ENCODE measurements at regions not wholly inside any gene's neighbourhood (a gene's known extent, or its start where the extent isn't known, plus 50 kb on each side); places are given as distances from the start of the nearest gene placed in this dataset.
"Not testable (repeated sequence)": the region's sequence is repeated elsewhere in the genome, so short reads cannot be mapped to it uniquely, and the experiment has no call there.

DNA sequence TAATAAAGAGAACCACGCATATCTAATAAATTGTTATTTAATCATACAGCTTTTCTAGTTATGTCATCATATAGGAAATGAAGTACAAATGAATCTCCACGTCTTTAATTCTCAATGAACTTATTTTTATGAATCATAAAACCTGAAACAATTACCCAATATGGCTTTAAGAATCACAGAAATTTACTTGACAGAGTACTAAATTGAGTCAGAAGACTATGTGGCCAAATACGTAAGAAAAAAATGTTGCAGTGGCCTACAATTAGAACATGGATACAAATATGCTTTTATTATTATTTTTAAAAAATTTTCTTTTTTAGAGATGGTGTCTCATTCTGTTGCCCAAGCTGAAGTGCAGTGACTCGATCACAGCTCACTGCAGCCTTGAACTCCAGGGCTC lies 584.7 kb upstream of the SLC35B3 start:
- DNase-seq (ENCODE audit: low read depth), result no peak

DNA sequence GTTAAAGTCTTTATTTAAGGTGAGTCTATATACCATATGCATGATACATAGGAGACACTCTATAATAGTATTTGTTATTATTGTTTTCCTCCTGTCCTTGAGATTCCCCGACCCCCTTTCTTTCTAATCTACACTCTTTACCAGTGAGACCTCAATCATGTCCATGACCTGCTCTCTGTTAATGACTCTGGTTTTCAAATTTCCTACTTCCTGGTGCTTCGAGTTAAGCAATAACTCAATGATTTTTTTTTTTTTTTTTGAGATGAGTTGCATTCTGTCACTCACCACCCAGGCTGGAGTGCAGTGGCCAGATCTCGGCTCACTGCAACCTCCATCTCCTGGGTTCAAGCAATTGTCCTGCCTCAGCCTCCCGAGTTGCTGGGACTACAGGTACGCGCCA lies 574.6 kb upstream of the SLC35B3 start:
- no peak for DNase-seq (ENCODE audit: low read depth)

DNA sequence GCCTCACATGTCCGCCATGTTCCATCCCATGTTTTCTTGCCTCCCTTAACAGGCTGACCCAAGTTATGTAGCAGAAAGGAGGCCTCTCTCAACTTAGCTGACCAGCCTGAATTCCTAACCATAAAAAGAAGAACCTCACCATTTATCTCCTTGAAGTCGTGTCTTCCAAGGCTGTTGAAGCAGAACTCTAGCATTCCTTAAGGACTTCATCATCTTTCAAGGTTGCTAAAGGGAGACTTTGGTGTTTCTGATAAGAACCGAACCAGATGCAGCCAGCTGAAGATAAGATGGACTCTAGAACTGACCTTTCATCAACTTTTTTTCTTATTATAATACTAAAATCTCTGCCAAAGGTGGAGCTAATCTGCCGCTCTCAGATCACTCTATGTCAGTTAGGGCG lies 571.7 kb upstream of the SLC35B3 start:
- DNase-seq (ENCODE audit: low read depth), result no peak

DNA sequence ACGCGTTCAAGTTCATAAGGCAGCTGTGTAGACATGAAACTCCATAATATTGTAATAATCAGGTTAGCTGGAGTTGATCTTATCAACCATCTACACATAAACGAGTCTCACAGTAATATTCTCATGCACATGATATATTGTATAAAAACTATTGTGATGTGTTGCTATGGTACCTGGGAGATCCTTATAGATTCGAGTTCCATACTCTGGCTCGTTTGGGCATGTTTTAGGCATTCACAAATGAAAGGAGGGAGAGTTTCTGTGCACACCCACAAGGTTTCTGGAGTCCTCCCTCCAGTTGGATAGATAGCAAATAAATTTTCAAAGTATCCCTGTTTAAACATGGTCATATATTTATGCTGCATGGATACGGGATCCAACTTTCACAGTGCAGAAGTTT lies 567.5 kb upstream of the SLC35B3 start:
- DNase-seq (ENCODE audit: low read depth), result no peak

DNA sequence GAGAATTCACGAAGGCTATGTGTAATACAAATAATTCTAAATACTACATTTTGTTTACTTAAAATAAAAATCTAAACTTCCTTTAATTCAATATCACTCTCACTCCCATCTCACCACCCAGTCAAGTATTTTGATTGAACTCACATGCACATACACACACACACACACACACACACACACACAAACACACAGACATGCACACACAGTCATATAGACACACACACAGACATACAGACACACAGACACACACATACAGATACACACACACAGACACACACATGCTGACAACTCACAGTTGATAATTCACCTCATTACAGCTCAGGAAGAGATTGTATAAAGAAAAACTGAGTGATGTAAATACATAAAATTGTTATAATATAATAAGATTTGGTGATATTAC lies 559.8 kb upstream of the SLC35B3 start:
- DNase-seq (ENCODE audit: low read depth), result no peak

DNA sequence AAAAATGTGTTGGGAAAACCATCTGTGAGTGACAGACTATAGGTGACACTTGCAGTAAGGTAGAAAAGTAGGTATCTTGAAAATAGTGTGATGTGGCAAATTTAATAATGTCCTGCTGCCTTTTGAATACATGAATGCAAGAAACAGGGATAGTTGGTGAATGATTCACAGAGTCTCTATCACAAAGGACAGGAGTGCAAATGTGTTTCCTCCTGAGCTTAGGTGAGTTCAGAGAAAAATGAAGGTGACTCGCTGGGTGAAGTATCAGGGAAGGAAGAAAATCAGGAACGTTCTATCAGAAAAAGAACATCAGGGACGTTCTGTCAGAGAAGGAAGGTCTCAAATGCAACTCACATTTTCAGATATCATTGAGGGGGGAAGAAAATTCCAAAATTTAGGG lies 557.8 kb upstream of the SLC35B3 start:
- no peak for DNase-seq (ENCODE audit: low read depth)

DNA sequence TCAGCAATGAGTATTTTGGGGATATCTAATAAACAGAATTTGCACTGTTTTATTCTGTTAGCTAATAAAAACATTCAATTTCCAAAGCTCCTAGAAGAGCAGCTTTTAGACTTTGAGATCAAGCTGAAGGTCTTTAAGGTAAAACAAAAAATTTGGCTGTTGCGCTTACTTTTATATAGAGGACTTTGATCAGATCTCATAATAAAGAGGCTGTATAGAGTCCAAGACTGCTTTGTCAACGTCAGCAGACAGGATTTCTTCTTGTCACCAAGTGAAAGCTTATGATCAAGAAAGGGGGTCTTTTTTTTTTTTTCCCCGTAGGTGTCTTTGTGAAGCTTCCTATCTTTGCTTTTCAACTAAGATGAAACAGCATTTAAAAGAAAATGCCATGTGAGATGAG lies 556.5 kb upstream of the SLC35B3 start:
- DNase-seq (ENCODE audit: low read depth), result no peak

DNA sequence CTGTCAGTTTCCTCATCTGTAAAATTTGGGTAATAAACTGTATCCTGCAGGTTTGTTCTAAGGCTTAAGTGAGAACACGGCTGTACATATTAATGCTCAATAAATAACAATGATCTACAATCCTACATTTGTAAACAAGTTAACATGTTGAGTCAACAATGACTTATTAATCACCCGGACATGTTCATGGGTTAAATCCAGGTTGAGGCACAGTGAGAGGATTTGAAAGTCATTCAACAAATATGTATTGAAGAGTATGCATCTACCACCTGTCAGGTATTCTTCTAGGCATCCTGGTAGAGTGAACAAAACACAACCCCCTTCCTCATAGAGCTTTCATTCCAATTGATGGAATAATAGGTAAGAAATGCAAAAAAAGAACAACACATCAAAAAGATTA lies 554.7 kb upstream of the SLC35B3 start:
- no peak for DNase-seq (ENCODE audit: low read depth)

DNA sequence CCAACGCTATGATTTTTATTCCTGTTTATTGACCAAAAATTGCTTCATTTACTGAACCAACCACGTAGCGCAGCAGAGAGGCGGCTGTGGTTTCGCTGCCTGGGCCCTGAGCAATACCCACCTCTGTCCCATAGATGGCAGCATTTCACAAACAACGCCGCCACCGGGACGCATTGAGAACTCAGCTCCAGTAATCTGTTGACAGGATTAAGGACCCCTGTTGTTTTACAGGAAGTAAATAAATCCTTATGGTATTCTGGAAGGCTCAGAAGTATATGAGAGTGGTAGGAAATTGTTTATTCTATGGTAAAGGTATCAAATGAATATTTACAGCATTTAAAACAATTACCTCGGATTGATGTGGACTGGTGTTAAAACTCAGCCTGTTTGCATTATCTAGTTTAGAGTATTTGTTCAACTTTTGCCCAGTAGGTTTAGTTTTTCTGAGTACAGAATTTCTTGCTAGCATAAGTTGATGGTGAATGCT lies 547.9 kb upstream of the SLC35B3 start:
- DNase-seq (ENCODE audit: low read depth), result peak; percentile 44

DNA sequence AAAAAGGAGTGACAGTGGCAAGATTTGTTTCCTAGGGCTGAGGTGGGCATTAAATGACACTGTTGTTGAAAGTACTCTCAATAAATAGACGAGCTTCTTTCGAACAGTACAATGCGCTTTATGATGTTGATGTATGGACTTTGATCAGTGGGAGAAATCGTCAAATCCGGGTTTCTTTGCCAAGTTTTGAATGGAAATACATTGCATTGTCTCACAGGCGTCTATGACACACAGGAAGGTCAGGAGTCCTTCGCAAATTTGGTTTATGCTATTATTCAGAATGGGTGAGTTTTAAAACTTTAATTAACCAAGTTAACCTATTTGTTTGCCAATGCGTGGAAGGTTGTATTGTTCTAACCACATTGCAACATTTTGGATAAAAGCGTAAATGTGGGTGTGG lies 547.3 kb upstream of the SLC35B3 start:
- no peak for DNase-seq (ENCODE audit: low read depth)

DNA sequence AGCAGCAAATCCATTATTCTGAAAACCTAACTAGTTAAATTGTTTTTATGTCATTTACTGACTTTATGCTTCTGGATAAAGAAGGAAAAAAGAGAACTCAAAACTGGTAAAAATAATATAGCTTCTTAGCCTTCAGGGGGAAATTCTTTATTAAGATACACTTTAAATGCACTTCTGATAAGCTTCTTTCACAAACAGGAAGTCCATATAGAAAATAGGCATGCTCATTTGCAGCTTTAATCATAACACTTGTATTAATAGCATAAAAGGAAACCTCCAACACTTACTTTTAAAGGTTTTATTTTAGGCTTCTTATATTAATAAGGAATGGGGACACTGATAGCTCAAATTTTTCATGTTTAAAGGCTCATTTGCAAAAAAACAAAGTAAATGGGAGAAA lies 538.0 kb upstream of the SLC35B3 start:
- no peak for DNase-seq (ENCODE audit: low read depth)

DNA sequence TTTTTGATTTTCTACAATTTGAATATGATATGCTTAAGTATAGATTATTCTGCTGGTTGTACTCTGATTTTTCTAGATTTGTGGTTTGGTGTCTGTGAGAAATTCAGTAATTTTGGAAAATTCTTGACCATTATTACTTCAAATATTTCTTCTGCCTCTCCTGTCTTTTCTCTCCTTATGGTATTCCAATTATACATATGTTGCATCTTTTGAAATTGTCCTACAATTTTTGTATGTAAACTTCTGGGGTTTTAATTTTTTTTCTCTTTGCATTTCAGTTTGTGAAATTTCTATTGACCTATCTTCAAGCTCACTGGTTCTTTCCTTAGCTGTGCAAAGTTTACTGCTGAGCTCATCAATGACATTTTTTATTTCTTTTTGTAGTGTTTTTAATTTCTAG lies 534.4 kb upstream of the SLC35B3 start:
- no peak for DNase-seq (ENCODE audit: low read depth)

DNA sequence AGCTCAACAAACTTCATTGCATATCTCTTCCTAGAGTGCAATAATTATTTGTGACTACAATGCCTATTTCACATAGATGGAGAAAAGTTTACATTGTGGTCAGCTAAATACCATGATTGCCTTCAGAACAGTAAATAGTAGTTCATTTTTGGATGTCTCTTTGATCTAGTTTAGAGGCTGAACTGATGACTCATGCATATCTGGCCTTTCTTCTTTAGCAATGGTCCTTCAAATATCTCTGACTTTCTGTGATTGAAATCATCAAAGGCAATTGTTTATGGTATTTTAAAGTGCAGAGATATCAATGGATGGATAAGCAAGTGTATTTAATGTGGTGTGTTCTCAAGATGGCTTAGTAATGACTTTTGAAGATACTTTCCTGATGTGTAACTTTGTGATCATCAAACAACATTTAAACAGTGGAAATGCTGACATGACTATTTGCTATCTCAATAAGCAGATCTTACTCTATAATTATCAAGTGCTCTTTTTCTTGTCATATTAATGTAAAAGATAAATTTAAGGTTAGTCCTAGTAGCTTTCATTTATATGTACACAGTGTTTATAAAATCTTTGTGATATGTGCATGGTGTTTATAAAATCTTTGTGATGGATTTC lies 523.7 kb upstream of the SLC35B3 start:
- DNase-seq (ENCODE audit: low read depth), result no peak

DNA sequence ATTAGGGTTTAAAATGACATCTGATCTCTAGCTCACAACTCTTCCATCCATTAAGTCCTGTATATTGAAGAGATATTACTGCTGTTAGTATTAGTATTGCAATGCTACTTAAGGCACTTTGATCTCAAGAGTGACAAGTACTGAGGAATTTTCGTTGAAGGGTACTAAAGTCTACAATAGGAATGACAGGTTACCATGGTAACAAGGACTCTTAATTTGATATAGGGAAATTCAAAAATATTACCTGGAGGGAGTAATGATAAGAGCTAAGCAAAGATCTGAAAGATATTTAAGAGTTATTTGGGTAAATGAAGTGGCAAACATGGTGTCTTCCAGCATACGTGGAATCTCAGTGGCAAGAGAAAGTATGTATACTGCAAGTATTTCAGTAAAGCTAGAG lies 518.0 kb upstream of the SLC35B3 start:
- no peak for DNase-seq (ENCODE audit: low read depth)

DNA sequence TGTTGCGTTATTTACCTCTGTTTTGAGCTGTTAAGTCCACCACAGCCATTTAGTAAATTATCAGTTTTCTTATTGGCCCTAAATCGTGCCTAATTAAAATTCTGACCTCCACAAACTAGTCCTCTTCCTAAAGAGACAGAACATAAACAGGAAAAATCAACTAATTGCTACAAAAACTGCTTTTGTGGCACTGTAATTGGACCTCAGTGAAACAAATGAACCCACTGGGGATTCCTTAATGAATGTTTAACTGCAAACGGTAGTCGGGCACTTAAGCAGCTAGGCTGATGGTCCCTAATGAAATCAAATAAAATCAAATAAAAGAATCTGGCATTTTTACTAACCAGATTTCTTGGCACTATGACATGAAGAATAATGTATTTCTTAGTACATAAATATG lies 513.4 kb upstream of the SLC35B3 start:
- no peak for DNase-seq (ENCODE audit: low read depth)

DNA sequence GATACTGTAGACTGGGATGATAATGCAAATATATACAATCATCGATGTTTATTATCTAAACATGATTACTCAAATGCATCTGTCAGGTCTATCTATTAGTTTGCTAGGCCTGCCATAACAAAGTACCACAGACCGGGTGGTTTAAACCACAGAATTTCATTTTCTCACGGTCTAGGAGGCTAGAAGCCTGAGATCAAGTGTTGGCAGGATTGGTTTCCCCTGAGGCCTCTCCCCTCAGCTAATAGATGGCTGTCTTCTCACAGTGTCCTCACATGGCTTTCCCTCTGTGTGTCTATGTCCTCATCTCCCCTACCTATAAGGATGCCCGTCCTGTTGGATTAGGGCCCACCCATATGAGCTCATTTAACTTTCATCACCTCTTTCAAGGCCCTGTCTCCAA lies 512.6 kb upstream of the SLC35B3 start:
- no peak for DNase-seq (ENCODE audit: low read depth)

DNA sequence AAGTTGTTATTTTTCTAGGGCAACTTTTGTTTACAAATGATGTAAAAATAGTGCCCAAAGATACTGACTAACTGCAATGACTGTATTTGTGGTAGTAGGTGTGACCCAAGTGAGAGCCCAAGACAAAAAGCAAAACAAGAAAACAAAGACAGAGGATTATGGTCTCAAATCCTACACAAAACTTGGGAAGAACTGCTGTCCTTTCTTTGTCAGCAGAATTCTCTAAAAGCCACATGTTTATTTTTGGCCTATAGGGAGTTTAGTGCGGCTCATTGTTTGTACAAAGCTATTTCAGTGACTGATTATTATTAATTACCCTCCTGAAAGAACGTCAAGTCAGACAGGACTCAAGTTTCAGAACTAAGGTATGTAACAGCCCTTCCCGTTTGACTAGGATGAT lies 509.2 kb upstream of the SLC35B3 start:
- DNase-seq (ENCODE audit: low read depth), result no peak

DNA sequence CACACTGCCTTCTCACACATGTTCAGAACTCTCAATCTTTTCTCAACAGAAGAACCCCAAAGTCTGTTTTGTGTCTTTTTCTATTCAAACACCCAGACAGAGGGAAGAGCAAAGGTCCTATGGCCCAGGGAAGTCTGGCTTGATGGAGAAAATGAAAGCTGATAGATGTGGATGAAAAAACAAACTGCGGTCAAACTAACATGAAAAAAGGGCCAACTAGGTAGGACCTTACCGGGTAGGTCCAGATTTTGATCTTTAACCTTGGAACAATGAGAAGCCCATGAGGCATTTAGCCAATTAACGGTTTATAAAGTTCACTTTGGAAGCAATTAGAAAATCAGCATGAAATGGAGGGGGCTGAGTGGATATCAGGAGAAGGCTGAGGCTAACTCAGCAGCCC lies 507.7 kb upstream of the SLC35B3 start:
- DNase-seq (ENCODE audit: low read depth), result no peak

DNA sequence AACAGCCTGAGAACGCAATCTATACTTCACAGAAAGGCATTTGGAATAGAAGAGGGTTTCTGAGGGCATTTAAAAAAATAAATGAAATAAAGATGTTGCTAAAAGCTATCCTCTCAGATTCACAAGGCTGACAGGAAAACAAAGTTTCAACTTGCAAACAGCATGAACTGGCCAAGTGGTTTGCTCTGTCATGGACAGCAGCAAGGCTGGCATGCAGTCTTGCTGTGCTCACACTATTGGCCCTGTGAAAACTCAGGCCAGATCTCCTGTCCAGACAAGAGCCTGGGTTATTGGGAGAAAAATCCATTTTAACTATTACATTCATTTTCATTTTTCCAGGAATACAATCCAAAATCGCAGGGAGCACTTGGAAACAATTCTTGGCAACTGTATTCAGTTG lies 506.2 kb upstream of the SLC35B3 start:
- DNase-seq (ENCODE audit: low read depth), result no peak

DNA sequence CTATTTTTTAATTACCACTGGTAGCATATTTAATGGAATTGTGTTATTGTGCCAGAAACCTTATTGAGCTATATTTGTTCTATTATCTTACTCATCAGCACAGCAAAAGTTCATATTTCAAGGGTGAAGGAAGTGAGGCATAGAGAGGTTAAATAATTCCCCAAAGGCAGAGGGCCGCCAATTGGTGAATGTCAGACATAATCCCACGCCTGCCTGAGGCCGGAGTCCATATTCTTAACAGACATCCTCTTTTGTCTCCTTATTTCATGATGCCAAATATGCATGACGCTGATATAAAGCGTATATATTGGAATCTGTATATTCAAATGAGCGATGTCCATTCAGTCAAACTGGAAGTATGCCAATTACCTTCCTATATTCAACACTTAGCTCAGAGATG lies 505.0 kb upstream of the SLC35B3 start:
- DNase-seq (ENCODE audit: low read depth), result no peak

DNA sequence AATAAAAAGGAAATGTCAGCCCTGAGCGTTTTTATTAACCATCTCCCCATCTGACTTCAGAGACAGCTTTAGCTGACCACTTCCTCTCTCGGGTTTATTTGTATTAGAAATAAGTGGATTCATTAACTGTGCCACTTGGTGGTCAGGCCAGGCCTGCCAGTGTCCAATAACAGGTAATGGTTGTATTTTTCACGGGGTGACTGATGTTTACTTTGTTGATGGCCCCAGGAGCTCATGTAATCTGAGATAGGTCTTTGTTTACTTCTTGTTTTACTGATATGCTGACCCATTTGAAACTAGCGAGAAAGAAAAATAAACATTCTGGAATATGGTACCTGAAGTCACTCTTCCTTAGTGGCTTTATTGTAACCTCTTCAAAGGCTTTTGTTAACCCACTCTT lies 504.3 kb upstream of the SLC35B3 start:
- DNase-seq (ENCODE audit: low read depth), result no peak

DNA sequence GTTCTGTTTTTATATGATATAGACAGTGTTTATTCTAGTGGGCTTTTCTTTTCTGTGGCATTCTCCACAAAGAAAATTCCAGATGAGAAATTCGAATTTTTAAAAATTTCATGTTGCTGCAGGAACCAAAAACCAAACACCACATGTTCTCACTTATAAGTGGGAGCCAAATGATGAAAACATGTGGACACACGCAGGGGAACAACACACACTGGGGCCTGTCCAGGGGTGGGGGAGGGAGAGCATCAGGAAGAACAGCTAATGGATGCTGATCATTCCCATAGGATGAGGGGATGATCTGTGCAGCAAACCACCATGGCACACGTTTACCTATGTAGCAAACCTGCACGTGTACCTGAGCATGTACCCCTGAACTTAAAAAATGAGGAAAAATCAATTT lies 499.0 kb upstream of the SLC35B3 start:
- no peak for DNase-seq (ENCODE audit: low read depth)

DNA sequence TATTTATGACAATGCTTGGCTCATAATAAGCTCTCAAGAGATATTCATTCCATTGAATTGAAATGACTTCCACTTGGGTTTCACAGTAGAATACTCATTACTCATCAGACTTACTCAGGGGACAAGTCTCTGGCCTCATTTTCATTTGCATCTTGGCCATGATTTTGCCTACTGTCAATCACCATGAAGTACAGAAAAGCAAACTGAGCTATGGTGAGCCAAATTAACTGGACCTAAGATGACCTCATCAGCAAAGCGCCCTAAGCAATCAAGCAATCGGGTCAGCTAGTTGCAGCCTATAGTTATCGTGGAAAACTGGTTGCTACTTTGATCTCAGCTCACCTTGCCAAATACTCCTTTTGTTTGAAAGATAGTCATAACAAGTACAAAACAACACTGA lies 494.7 kb upstream of the SLC35B3 start:
- no peak for DNase-seq (ENCODE audit: low read depth)

DNA sequence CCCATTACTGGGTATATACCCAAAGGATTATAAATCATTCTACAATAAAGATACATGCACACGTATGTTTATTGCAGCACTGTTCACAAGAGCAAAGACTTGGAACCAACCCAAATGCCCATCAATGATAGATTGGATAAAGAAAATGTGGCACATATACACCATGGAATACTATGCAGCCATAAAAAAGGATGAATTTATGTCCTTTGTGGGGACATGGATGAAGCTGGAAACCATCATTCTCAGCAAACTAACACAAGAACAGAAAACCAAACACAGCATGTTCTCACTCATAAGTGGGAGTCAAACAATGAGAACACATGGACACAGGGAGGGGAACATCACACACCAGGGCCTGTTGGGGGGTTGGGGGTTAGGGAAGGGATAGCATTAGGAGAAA lies 484.9 kb upstream of the SLC35B3 start:
- not testable (repeated sequence) for DNase-seq (ENCODE audit: low read depth)

DNA sequence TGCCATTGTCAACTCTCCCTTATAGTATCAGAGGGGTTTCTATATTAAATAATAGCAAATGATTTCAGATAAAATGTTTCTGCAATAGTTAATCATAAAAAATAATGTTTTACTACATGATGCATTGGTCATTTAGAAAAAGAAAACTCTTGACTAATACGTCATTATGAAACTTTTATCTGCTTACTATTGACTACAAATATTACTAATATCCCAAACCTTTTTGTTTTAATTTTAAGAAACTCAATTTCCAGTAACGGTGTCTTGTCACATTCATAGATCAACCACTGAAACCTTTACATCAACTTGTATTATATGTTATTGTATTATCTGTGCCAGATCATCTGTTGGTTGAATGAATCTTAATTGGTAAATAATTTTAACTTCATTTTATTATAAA lies 482.9 kb upstream of the SLC35B3 start:
- DNase-seq (ENCODE audit: low read depth), result no peak
